Mucosa of descending colon (tissue), 3 donors: ENCODE measurements at regions not wholly inside any gene's neighbourhood (a gene's known extent, or its start where the extent isn't known, plus 50 kb on each side); places are given as distances from the start of the nearest gene placed in this dataset.

Experiments
- ATAC-seq: fragments of 200-7000 bp; cut with Tn5 transposase; one replicate; pipeline ENCODE4 v1.9.1; 2020; ENCODE audit warnings: mild to moderate bottlenecking, moderate library complexity
- DNase-seq, 3 donors: peaks; one replicate each; pipeline ENCODE4 v3.0.0-alpha.2; 2020
- H3K36me3 ChIP-seq: fragments of 200-600 bp; one replicate; pipeline ENCODE4 v1.8.0; 2021; ENCODE audit warnings: low read depth, mild to moderate bottlenecking
- H3K4me1 ChIP-seq: fragments of 200-600 bp; one replicate; pipeline ENCODE4 v1.8.0; 2021; ENCODE audit warnings: low read depth, mild to moderate bottlenecking
- H3K4me3 ChIP-seq: fragments of 200-600 bp; one replicate; pipeline ENCODE4 v1.8.0; 2021; ENCODE audit warnings: mild to moderate bottlenecking
- H3K9me3 ChIP-seq: fragments of 200-600 bp; one replicate; pipeline ENCODE4 v1.8.0; 2021; ENCODE audit warnings: mild to moderate bottlenecking
- CTCF ChIP-seq: fragments of 200-600 bp; IDR thresholded peaks from one replicate; pipeline ENCODE4 v1.8.0; 2022; ENCODE audit warnings: antibody characterized with exemption, mild to moderate bottlenecking
- intact Hi-C, 2 donors: fragments of 100-400 bp; cut with DNase I in 1 of 2; cut with micrococcal nuclease in 1 of 2; formaldehyde crosslinking; loops; one replicate each; pipeline versions ENCODE4 v1.11.0 to v1.11.1; 2022; cut with DNase I, micrococcal nuclease
- donor health status: DM: no; HTN: no; CAD: no; lungs with moderate emphysema.
- donor health status: DM: no; HTN: no; CAD: no.
- donor health status: DM: no; HTN: yes; CAD: no.

DNA sequence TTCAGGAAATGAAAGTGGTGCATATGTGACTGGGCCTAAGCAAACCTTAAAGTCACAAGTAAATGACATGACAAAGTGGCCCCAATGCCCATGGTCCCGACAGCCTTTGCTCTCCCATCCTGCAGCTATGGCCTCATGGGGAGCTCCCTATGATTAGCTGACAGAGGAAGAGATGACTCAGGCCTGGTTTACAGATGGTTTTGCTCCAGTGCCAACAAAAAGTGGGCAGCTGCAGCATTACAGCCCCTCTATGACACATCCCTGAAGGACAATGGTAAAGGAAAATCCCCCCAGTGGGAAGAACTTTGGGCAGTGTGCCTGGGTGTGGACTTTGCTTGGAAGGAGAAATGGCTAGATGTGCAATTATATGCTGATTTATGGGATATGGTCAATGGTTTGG, 105.1 kb upstream of the ADCY1 start:
- H3K4me3 ChIP-seq: no peak overlapping the region
- DNase-seq (no peak), ATAC-seq (no peak)
- no peaks in the 10 kb centered on the region for H3K4me1 ChIP-seq
- H3K36me3 ChIP-seq: no peaks in the 10 kb centered on the region
- H3K9me3 ChIP-seq: no peaks in the 10 kb centered on the region
- intact Hi-C loops: no loop called here
- TF ChIP-seq CTCF: no peak

DNA sequence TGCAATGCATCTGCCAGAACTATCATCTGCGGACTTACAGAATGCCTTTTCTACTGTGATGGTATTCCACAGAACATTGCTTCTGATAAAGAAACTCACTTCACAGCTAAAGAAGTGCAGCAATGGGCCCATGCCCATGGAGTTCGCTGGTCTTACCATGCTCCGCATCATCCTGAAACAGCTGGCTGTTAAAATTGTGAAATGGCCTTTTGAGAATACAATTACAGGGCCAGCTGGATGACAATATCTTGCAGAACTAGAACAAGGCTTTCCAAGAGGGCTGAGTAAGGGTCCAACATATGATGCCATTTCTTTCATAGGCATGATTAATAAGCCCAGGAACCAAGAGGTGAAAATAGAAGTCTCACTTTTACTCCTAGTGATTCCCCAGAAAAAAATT, 104.1 kb upstream of the ADCY1 start:
- Histone ChIP-seq H3K36me3 (no peaks in the 10 kb centered on the region), H3K4me3 (no peak overlapping the region), H3K9me3 (no peaks in the 10 kb centered on the region), H3K4me1 (no peaks in the 10 kb centered on the region)
- no peak for ATAC-seq
- DNase-seq: no peak
- no peak for TF ChIP-seq CTCF
- intact Hi-C loops: no loop called here

DNA sequence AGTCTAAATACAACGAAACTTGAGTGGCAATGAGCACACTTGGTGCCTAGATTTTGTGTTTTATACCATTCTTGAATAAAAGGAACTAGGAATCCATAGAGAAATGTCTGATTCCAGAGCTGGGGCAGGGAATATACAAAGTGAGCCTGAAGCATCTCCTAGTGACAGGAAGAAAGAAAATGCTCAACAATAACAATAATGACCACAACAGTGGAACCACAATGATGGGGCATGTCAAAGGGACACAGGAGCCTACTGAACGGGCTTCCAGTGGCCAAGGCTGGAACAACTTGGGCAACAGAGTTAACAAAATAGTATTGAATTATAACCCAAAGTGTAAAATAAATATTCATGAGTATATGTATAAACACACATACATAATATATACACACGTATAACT, 94.4 kb upstream of the ADCY1 start:
- DNase-seq (no peak), ATAC-seq (no peak)
- no peak for TF ChIP-seq CTCF
- Histone ChIP-seq H3K4me3 (no peak overlapping the region), H3K9me3 (no peaks in the 10 kb centered on the region), H3K36me3 (no peaks in the 10 kb centered on the region), H3K4me1 (no peaks in the 10 kb centered on the region)
- intact Hi-C loops: no loop called here

DNA sequence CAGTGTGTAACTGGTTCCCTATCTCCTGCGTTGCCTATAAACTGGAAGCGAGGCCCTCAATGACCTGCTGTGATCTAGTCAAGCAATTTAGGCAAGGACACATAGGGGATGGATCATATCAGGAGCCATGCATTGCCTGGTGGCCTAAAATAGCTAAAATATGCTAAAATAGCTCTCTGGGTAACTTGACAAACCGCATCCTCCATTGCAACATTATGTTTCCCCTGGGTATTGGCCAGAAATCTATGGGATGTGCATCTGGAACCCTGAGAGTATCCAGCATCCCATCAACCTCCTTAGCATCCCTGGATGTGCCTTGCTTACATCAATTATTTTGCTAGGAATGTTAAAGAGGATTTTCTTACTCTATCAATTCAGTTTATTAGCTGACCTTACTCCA, 91.7 kb upstream of the ADCY1 start:
- H3K4me1 ChIP-seq: no peaks in the 10 kb centered on the region
- H3K9me3 ChIP-seq: no peaks in the 10 kb centered on the region
- H3K4me3 ChIP-seq: no peak overlapping the region
- no peak for ATAC-seq
- intact Hi-C loops: no loop called here
- H3K36me3 ChIP-seq: no peaks in the 10 kb centered on the region
- no peak for TF ChIP-seq CTCF
- no peak for DNase-seq

DNA sequence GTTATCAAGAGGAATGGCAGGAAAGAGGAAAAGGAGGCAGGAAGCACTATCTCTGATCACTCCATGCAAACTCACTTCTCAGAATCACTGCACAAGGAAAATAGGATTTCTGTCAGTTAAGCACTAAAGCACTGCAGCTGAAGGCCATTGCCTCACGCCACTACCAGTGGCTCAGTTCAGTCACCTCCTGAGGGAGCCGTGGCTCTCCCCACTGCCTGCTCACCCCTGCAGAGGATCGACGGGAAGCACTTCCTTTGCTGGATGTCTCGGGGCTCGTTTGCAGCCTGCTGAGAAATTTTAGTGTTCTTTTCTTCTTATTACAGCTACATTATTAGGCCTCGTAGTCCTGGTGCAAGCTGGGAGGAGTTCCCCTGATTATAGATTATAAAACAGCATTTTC, 90.1 kb upstream of the ADCY1 start:
- no peak for ATAC-seq
- Histone ChIP-seq H3K36me3 (no peaks in the 10 kb centered on the region), H3K9me3 (no peaks in the 10 kb centered on the region), H3K4me1 (no peaks in the 10 kb centered on the region), H3K4me3 (no peak overlapping the region)
- intact Hi-C loops: no loop called here
- TF ChIP-seq CTCF: no peak
- no peak for DNase-seq

DNA sequence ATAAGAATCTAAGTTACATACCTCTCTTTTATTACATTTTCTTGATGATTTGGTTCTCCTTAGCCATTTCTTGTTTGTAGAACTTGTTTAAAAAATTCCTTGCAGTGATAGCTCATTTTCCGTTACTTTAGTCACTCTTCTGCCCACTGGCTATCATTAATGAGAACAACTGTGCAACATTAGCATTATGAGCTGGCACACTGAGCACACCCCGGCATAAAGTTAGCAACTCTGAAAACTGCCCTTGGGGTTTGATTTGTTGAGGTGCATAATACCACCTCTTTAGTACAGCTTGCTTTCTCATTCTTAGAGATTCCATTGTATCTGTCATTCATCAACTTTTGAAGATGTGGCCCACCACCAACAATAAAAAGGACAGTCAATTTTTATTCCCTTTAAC, 87.6 kb upstream of the ADCY1 start:
- Histone ChIP-seq H3K4me1 (no peaks in the 10 kb centered on the region), H3K9me3 (no peaks in the 10 kb centered on the region), H3K4me3 (no peak overlapping the region), H3K36me3 (no peaks in the 10 kb centered on the region)
- DNase-seq: no peak
- no peak for TF ChIP-seq CTCF
- ATAC-seq: no peak
- intact Hi-C loops: no loop called here
